H9 (cell line): ENCODE measurements at regions not wholly inside any gene's neighbourhood (a gene's known extent, or its start where the extent isn't known, plus 50 kb on each side); places are given as distances from the start of the nearest gene placed in this dataset.

Experiments
- DNase-seq: peaks from one replicate; pipeline ENCODE4 v3.0.0-alpha.2; 2017
- H2AFZ ChIP-seq: one replicate; pipeline ENCODE4 v1.6.1; 2013; ENCODE audit warnings: mild to moderate bottlenecking, low read length, control low read depth, moderate library complexity
- H2AK5ac ChIP-seq: 2 replicates; pipeline ENCODE4 v1.6.1; 2013; ENCODE audit warnings: low read length, control low read depth, mixed read lengths; ENCODE audit not compliant: insufficient read length
- H2BK120ac ChIP-seq: one replicate; pipeline ENCODE4 v1.6.1; 2013; ENCODE audit warnings: low read depth, mild to moderate bottlenecking, low read length, control low read depth, inconsistent platforms; ENCODE audit not compliant: poor library complexity, severe bottlenecking
- H2BK12ac ChIP-seq: 2 replicates; pipeline ENCODE4 v1.6.1; 2013; ENCODE audit warnings: low read length, control low read depth, mixed read lengths, low read depth; ENCODE audit not compliant: insufficient read length
- H2BK15ac ChIP-seq: 2 replicates; pipeline ENCODE4 v1.6.1; 2013; ENCODE audit warnings: low read depth, low read length, control low read depth
- H2BK20ac ChIP-seq: one replicate; pipeline ENCODE4 v1.6.1; 2013; ENCODE audit warnings: low read depth, mild to moderate bottlenecking, low read length, control low read depth, inconsistent platforms; ENCODE audit not compliant: poor library complexity, severe bottlenecking
- H2BK5ac ChIP-seq: 2 replicates; pipeline ENCODE4 v1.6.1; 2013; ENCODE audit warnings: low read length, control low read depth, mixed read lengths; ENCODE audit not compliant: insufficient read length
- H3K14ac ChIP-seq: 2 replicates; pipeline ENCODE4 v1.6.1; 2013; ENCODE audit warnings: low read length, control low read depth; ENCODE audit not compliant: insufficient read depth
- H3K18ac ChIP-seq: 2 replicates; pipeline ENCODE4 v1.6.1; 2013; ENCODE audit warnings: low read depth, mild to moderate bottlenecking, mixed read lengths, low read length, control low read depth; ENCODE audit not compliant: insufficient read length
- H3K23ac ChIP-seq: 2 replicates; pipeline ENCODE4 v1.6.1; 2013; ENCODE audit warnings: low read length, control low read depth, mixed read lengths, low read depth; ENCODE audit not compliant: insufficient read length
- H3K23me2 ChIP-seq: 2 replicates; pipeline ENCODE4 v1.6.1; 2013; ENCODE audit warnings: low read depth, mild to moderate bottlenecking, mixed read lengths, low read length, control low read depth; ENCODE audit not compliant: insufficient read length, poor library complexity, severe bottlenecking
- H3K27ac ChIP-seq: 2 replicates; pipeline ENCODE4 v1.5.1; 2013; ENCODE audit warnings: low read length, control low read depth, mixed read lengths, low read depth; ENCODE audit not compliant: insufficient read length
- H3K27me3 ChIP-seq: 2 replicates; pipeline ENCODE4 v1.6.1; 2013; ENCODE audit warnings: low read length, control low read depth, inconsistent platforms; ENCODE audit not compliant: insufficient read depth
- H3K4ac ChIP-seq: 2 replicates; pipeline ENCODE4 v1.6.1; 2013; ENCODE audit warnings: low read depth, mild to moderate bottlenecking, control low read depth, inconsistent platforms, low read length, moderate library complexity
- H3K4me1 ChIP-seq: 2 replicates; pipeline ENCODE4 v1.6.1; 2013; ENCODE audit warnings: low read length, control low read depth, inconsistent platforms; ENCODE audit not compliant: insufficient read depth
- H3K4me2 ChIP-seq: 2 replicates; pipeline ENCODE4 v1.6.1; 2013; ENCODE audit warnings: low read length, control low read depth, mixed read lengths; ENCODE audit not compliant: insufficient read length, insufficient read depth
- H3K56ac ChIP-seq: 2 replicates; pipeline ENCODE4 v1.6.1; 2013; ENCODE audit warnings: low read depth, mild to moderate bottlenecking, mixed read lengths, low read length, control low read depth; ENCODE audit not compliant: insufficient read length
- H3K79me1 ChIP-seq: 2 replicates; pipeline ENCODE4 v1.6.1; 2013; ENCODE audit warnings: low read depth, mild to moderate bottlenecking, moderate library complexity, low read length, control low read depth, inconsistent platforms; ENCODE audit not compliant: insufficient read depth, poor library complexity, severe bottlenecking
- H3K79me2 ChIP-seq: 2 replicates; pipeline ENCODE4 v1.6.1; 2013; ENCODE audit warnings: low read length, control low read depth, inconsistent platforms; ENCODE audit not compliant: insufficient read depth
- H3K9ac ChIP-seq: 2 replicates; pipeline ENCODE4 v1.6.1; 2013; ENCODE audit warnings: low read length, control low read depth, mixed read lengths; ENCODE audit not compliant: insufficient read length; ENCODE audit errors: extremely low read depth
- H3K9me3 ChIP-seq: one replicate; pipeline ENCODE4 v1.6.1; 2013; ENCODE audit warnings: low read depth, low read length, inconsistent platforms; ENCODE audit not compliant: control insufficient read depth
- H3T11ph ChIP-seq: one replicate; pipeline ENCODE4 v1.6.1; 2013; ENCODE audit warnings: mild to moderate bottlenecking, low read length, control low read depth, inconsistent platforms
- H4K20me1 ChIP-seq: one replicate; pipeline ENCODE4 v1.6.1; 2013; ENCODE audit not compliant: control insufficient read depth, insufficient read length, insufficient read depth
- H4K5ac ChIP-seq: 2 replicates; pipeline ENCODE4 v1.6.1; 2013; ENCODE audit warnings: low read depth, mild to moderate bottlenecking, mixed read lengths, low read length, control low read depth; ENCODE audit not compliant: insufficient read length
- H4K8ac ChIP-seq: replicated peaks from 2 replicates; pipeline ENCODE4 v1.6.1; 2013; ENCODE audit warnings: low read length, control low read depth, mixed read lengths, low read depth; ENCODE audit not compliant: insufficient read length
- H4K91ac ChIP-seq: 2 replicates; pipeline ENCODE4 v1.6.1; 2013; ENCODE audit warnings: low read depth, mild to moderate bottlenecking, moderate library complexity, mixed read lengths, low read length, control low read depth; ENCODE audit not compliant: insufficient read length
- H3K27ac Mint-ChIP-seq, 3 experiments: 2 replicates in 2 of 3; 3 replicates in 1 of 3; pipeline ENCODE4 v1.8.0; 2020 to 2021; ENCODE audit warnings: mixed read lengths in 3 of 3, mild to moderate bottlenecking in 1 of 3, moderate library complexity in 1 of 3
- H3K27me3 Mint-ChIP-seq: 2 replicates; pipeline ENCODE4 v1.8.0; 2021; ENCODE audit warnings: low read depth, mild to moderate bottlenecking, moderate library complexity, mixed read lengths
- H3K36me3 Mint-ChIP-seq, 3 experiments: 2 replicates in 2 of 3; 3 replicates in 1 of 3; pipeline ENCODE4 v1.8.0; 2020 to 2021; ENCODE audit warnings: low read depth in 3 of 3, mixed read lengths in 3 of 3; ENCODE audit not compliant: insufficient read depth in 1 of 3
- H3K4me1 Mint-ChIP-seq, 2 experiments: 2 replicates each; pipeline ENCODE4 v1.8.0; 2020; ENCODE audit warnings: mixed read lengths in 2 of 2
- H3K4me3 Mint-ChIP-seq, 2 experiments: 2 replicates in 1 of 2; 3 replicates in 1 of 2; pipeline ENCODE4 v1.8.0; 2020 to 2021; ENCODE audit warnings: mild to moderate bottlenecking in 2 of 2, mixed read lengths in 2 of 2, moderate library complexity in 1 of 2
- H3K9me3 Mint-ChIP-seq, 2 experiments: 2 replicates in 1 of 2; 3 replicates in 1 of 2; pipeline ENCODE4 v1.8.0; 2020; ENCODE audit warnings: mild to moderate bottlenecking in 2 of 2, mixed read lengths in 2 of 2, moderate library complexity in 1 of 2
- CTCF ChIP-seq: fragments of 200-600 bp; sonication (generic); conservative IDR thresholded peaks from 3 replicates; pipeline ENCODE4 v1.8.0; 2021; ENCODE audit warnings: antibody characterized with exemption, mild to moderate bottlenecking
- WGBS: extraction: QIAGEN DNeasy Blood & Tissue Kit; methylation state at CpG from one replicate; pipeline ENCODE4 v1.1.7; 2013; ENCODE audit warnings: missing lambda C conversion rate, low lambda C conversion rate, mixed read lengths; ENCODE audit not compliant: insufficient read length; ENCODE audit errors: extremely low coverage; 5-methylcytosine and 5-hydroxymethylcytosine counted together

GRCh38 chr9:86829496-86830046 is 117.7 kb downstream of the GAS1 start:
- Histone ChIP-seq H3K4me2 (no peak overlapping the region), H3K9ac (no peak overlapping the region), H2BK20ac (no peak overlapping the region), H3K79me2 (no peaks in the 10 kb centered on the region), H3K23me2 (no peaks in the 10 kb centered on the region), H3K23ac (no peak overlapping the region), H2BK120ac (no peak overlapping the region), H4K5ac (no peak overlapping the region), H3K4ac (no peak overlapping the region), H4K91ac (no peak overlapping the region), H2BK5ac (no peak overlapping the region), H3K79me1 (no peaks in the 10 kb centered on the region), H3K56ac (no peak overlapping the region), H2BK15ac (no peak overlapping the region), H2BK12ac (no peak overlapping the region), H3T11ph (no peak overlapping the region), H4K8ac (no peak overlapping the region), H3K27me3 (no peaks in the 10 kb centered on the region), H3K18ac (no peak overlapping the region), H2AK5ac (no peak overlapping the region), H3K9me3 (no peaks in the 10 kb centered on the region), H4K20me1 (no peaks in the 10 kb centered on the region), H2AFZ (no peak overlapping the region), H3K14ac (no peak overlapping the region), H3K27ac (no peak overlapping the region), H3K4me1 (peaks cover 9% of the 10 kb centered on the region; the same call in 1 of the 2 replicates)
- peaks cover 0 to 2% (median 0%) of the 10 kb centered on the region in 3 experiments; a peak in 2 of 7 replicates for H3K36me3 Mint-ChIP-seq
- H3K4me3 Mint-ChIP-seq: no peak overlapping the region
- no CpG with 5 or more reads among the region's 1 CpG for WGBS
- H3K27me3 Mint-ChIP-seq: no peaks in the 10 kb centered on the region; the same call in 1 of the 2 replicates
- H3K9me3 Mint-ChIP-seq: peaks cover 3 to 7% of the 10 kb centered on the region in 2 experiments; a peak in 3 of 5 replicates
- no peak for TF ChIP-seq CTCF
- H3K27ac Mint-ChIP-seq: no peak overlapping the region
- H3K4me1 Mint-ChIP-seq: peaks cover 13 to 16% of the 10 kb centered on the region in 2 experiments
- DNase-seq: no peak
